SK-N-SH (cell line): ENCODE measurements at regions not wholly inside any gene's neighbourhood (a gene's known extent, or its start where the extent isn't known, plus 50 kb on each side); places are given as distances from the start of the nearest gene placed in this dataset.

Source experiments
- CTCF ChIA-PET: fragments of 300-600, 350-600 bp; formaldehyde crosslinking; extraction: SDS; loops from one replicate; lab custom pipeline; 2021; lab: Yijun Ruan, JAX
- POLR2A ChIA-PET: fragments of 350-600 bp; sonication (Branson Sonifier 250); formaldehyde crosslinking; extraction: SDS; loops from one replicate; lab custom pipeline; 2020; ENCODE audit warnings: antibody characterized with exemption, inconsistent platforms; lab: Yijun Ruan, JAX
- DNase-seq: peaks from one replicate; pipeline ENCODE4 v3.0.0; 2012
- H2AFZ ChIP-seq: fragments of 200-600 bp; sonication (generic); 2 replicates; pipeline ENCODE4 v1.8.1; 2016; ENCODE audit warnings: antibody characterized with exemption, mild to moderate bottlenecking, low read depth
- H3F3A ChIP-seq: fragments of 200-600 bp; sonication (generic); replicated peaks from 2 replicates; pipeline ENCODE3; 2016; ENCODE audit warnings: antibody characterized with exemption, mild to moderate bottlenecking; ENCODE audit not compliant: insufficient read depth
- H3K27ac ChIP-seq, 2 experiments: fragments of 200-500 bp in 1 of 2; fragments of 200-600 bp in 1 of 2; sonication (Bioruptor generic) in 1 of 2; sonication (generic), shearing (Covaris generic) in 1 of 2; 2 replicates each; pipeline versions ENCODE4 v1.5.1 to v1.6.1; 2014 to 2016; ENCODE audit warnings: low read depth in 2 of 2, inconsistent platforms in 1 of 2, low read length in 1 of 2, mild to moderate bottlenecking in 1 of 2, mixed read lengths in 1 of 2
- H3K27me3 ChIP-seq: fragments of 200-600 bp; sonication (generic), shearing (Covaris generic); 2 replicates; pipeline ENCODE4 v1.6.1; 2016; ENCODE audit warnings: mixed run types; ENCODE audit not compliant: insufficient read depth
- H3K36me3 ChIP-seq, 2 experiments: fragments of 200-500 bp in 1 of 2; fragments of 200-600 bp in 1 of 2; sonication (Bioruptor generic) in 1 of 2; sonication (generic) in 1 of 2; replicated peaks in 1 of 2; 2 replicates each; pipeline versions ENCODE3 to v1.5.1; 2014 to 2016; ENCODE audit warnings: low read length in 1 of 2, mild to moderate bottlenecking in 1 of 2; ENCODE audit not compliant: insufficient read depth in 2 of 2, control insufficient read depth in 1 of 2
- H3K4me1 ChIP-seq, 2 experiments: fragments of 200-500 bp in 1 of 2; fragments of 200-600 bp in 1 of 2; sonication (Bioruptor generic) in 1 of 2; sonication (generic), shearing (Covaris generic) in 1 of 2; 2 replicates each; pipeline versions ENCODE4 v1.5.1 to v1.6.1; 2014 to 2016; ENCODE audit warnings: low read depth in 1 of 2, low read length in 1 of 2, mixed run types in 1 of 2; ENCODE audit not compliant: insufficient read depth in 2 of 2, control insufficient read depth in 1 of 2
- H3K4me2 ChIP-seq: fragments of 200-600 bp; sonication (generic), shearing (Covaris generic); 2 replicates; pipeline ENCODE4 v1.6.1; 2017; ENCODE audit warnings: mixed run types
- H3K4me3 ChIP-seq, 2 experiments: fragments of 200-500 bp in 1 of 2; fragments of 200-600 bp in 1 of 2; sonication (Bioruptor generic) in 1 of 2; sonication (generic), shearing (Covaris generic) in 1 of 2; 2 replicates each; pipeline versions ENCODE4 v1.5.1 to v1.8.1; 2014 to 2016; ENCODE audit warnings: low read depth in 2 of 2, inconsistent platforms in 1 of 2, low read length in 1 of 2, mild to moderate bottlenecking in 1 of 2, mixed read lengths in 1 of 2, moderate library complexity in 1 of 2
- H3K79me2 ChIP-seq: fragments of 200-600 bp; sonication (generic); 2 replicates; pipeline ENCODE4 v1.8.1; 2017; ENCODE audit warnings: mild to moderate bottlenecking; ENCODE audit not compliant: insufficient read depth
- H3K9ac ChIP-seq: fragments of 200-600 bp; sonication (generic); 2 replicates; pipeline ENCODE4 v1.6.1; 2017; ENCODE audit warnings: mixed run types
- H3K9me2 ChIP-seq: fragments of 200-600 bp; sonication (generic); 2 replicates; pipeline ENCODE4 v1.6.1; 2017; ENCODE audit warnings: mixed run types
- H3K9me3 ChIP-seq: fragments of 200-600 bp; sonication (generic); 2 replicates; pipeline ENCODE4 v1.6.1; 2017; ENCODE audit warnings: mixed run types, mild to moderate bottlenecking, moderate library complexity
- H4K20me1 ChIP-seq: fragments of 200-600 bp; sonication (generic); 2 replicates; pipeline ENCODE4 v1.6.1; 2017; ENCODE audit warnings: mild to moderate bottlenecking, mixed run types; ENCODE audit not compliant: insufficient read depth
- CHD2 ChIP-seq: fragments of 150-350 bp; IDR thresholded peaks from 2 replicates; pipeline ENCODE4 v1.6.1; 2018; ENCODE audit warnings: low read length; ENCODE audit not compliant: partially characterized antibody
- FOSL2 ChIP-seq: IDR thresholded peaks from 2 replicates; pipeline ENCODE4 v1.4.0; 2012; ENCODE audit warnings: low read depth, mild to moderate bottlenecking, moderate library complexity, borderline replicate concordance
- GATA2 ChIP-seq: sonication (generic); formaldehyde crosslinking; IDR thresholded peaks from 2 replicates; pipeline ENCODE4 v1.5.0; 2020; ENCODE audit warnings: mild to moderate bottlenecking, missing genetic modification reagents
- POLR2AphosphoS5 ChIP-seq: IDR thresholded peaks from 2 replicates; pipeline ENCODE4 v1.6.1; 2012; ENCODE audit warnings: low read depth, low read length
- RAD21 ChIP-seq: IDR thresholded peaks from 2 replicates; pipeline ENCODE4 v1.6.1; 2012; ENCODE audit warnings: mild to moderate bottlenecking, low read length
- RCOR1 ChIP-seq: fragments of 150-350 bp; IDR thresholded peaks from 2 replicates; pipeline ENCODE4 v1.6.1; 2017; ENCODE audit warnings: antibody characterized with exemption, low read length
- RXRA ChIP-seq: IDR thresholded peaks from 2 replicates; pipeline ENCODE4 v1.4.0; 2012; ENCODE audit warnings: low read depth, mild to moderate bottlenecking, borderline replicate concordance
- SIN3A ChIP-seq: IDR thresholded peaks from 2 replicates; pipeline ENCODE4 v1.6.1; 2012; ENCODE audit warnings: low read depth, mild to moderate bottlenecking, low read length, moderate library complexity, borderline replicate concordance
- TEAD4 ChIP-seq: IDR thresholded peaks from 2 replicates; pipeline ENCODE4 v1.4.0; 2012; ENCODE audit warnings: mild to moderate bottlenecking, borderline replicate concordance; ENCODE audit not compliant: insufficient read depth
- WGBS: methylation state at CpG from one replicate; pipeline ENCODE4 v1.1.6; 2017; ENCODE audit warnings: low lambda C conversion rate; 5-methylcytosine and 5-hydroxymethylcytosine counted together
- TF ChIP-seq, protein P1 (sequence below): fragments of 150-350 bp; IDR thresholded peaks from 2 replicates; pipeline ENCODE4 v1.6.1; 2017; ENCODE audit warnings: antibody characterized with exemption, low read length, low read depth, borderline replicate concordance

DNA sequence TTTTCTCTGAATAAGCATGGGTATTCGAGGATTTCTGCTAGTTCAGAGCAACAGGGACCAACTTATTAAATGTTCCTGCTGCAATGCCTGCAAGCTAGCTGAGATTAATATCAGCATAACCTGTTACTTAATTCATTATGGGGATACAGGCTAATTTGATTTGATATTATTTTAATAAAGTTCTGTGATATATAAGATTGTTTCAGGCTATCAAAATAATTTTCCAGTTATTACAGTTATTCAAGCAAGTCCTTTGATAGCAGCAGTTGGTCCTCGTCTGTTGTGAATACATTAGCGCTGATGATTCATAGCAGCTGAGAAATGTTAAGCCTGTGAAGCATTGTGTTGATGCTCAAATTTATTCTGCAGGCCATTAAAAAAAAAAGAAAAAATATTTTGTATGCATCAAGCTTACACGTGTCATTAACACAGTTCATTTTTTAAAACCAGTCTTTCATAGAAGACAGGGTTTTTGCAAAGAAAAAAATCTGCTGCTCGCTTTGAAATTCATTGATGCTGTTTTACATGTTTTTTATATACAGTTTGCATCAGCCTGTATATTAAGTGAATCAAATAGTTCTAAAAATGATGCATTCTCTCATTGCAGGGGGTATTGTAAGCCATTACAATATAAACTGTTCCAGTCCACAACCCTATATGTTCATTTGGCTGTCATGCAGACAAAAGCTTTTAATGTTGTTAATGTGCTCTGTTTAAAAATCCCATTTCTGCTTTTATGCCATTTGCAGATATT is 482.5 kb downstream of the BCL11A start:
- DNase-seq: no peak
- H3K4me2 ChIP-seq: no peak overlapping the region
- no peak overlapping the region for H3K4me3 ChIP-seq
- WGBS: 18% methylated on average over 5 of the region's 5 CpGs
- ChIA-PET POLR2A (no interaction called here), CTCF (interaction anchor here (0.7 to 0.8 kb wide), 2 partner anchors 10 to 461 kb away, joined by 3 read pairs; no protein-coding TSS in a partner anchor)
- no peaks in the 10 kb centered on the region for H3K79me2 ChIP-seq
- H4K20me1 ChIP-seq: no peaks in the 10 kb centered on the region
- peaks cover 0 to 3% of the 10 kb centered on the region in 2 experiments; a peak in 2 of 4 replicates for H3K4me1 ChIP-seq
- H3K9ac ChIP-seq: no peak overlapping the region
- H3K9me3 ChIP-seq: no peaks in the 10 kb centered on the region
- no peaks in the 10 kb centered on the region for H3K27me3 ChIP-seq
- H3K27ac ChIP-seq: no peak overlapping the region
- peak; percentile 41; the same call in 1 of the 2 replicates for TF ChIP-seq RCOR1
- no peak for TF ChIP-seq GATA2
- TF ChIP-seq, all 33 proteins: peak for 1
- Histone ChIP-seq H3K36me3 (no peaks in the 10 kb centered on the region), H3K9me2 (no peaks in the 10 kb centered on the region), H2AFZ (no peak overlapping the region), H3F3A (no peaks in the 10 kb centered on the region)

DNA sequence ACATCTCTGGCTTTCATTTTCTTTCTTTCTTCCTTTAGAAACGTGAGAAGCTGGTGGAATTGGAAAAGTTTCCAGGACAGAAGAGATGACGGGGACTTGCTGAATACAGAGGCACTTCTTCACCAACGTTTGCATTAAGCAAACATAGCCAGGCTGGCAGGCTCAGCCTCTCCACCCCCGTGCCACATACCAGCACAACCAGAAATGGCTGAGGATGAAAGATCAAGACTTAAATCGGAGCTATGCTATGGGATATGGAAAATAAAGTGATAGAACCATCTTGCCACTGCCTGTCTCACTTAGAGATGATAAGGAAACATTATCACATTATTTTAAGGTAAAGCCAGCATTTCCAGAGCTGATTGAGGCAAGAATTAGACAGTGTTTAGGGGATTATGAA is 483.3 kb downstream of the BCL11A start:
- H3K4me3 ChIP-seq: no peak overlapping the region
- H2AFZ ChIP-seq: no peak overlapping the region
- no peak for DNase-seq
- no peak overlapping the region for H3K27ac ChIP-seq
- H3F3A ChIP-seq: no peaks in the 10 kb centered on the region
- POLR2A ChIA-PET: no interaction called here
- H3K27me3 ChIP-seq: no peaks in the 10 kb centered on the region
- no peaks in the 10 kb centered on the region for H4K20me1 ChIP-seq
- TF ChIP-seq RAD21 (no peak), SIN3A (no peak), TEAD4 (no peak), RCOR1 (no peak)
- TF ChIP-seq, all 33 proteins: peak for 0
- WGBS: 9% methylated on average over 5 of the region's 5 CpGs
- no peaks in the 10 kb centered on the region for H3K9me2 ChIP-seq
- peaks cover 0 to 3% of the 10 kb centered on the region in 2 experiments; a peak in 2 of 4 replicates for H3K4me1 ChIP-seq
- H3K36me3 ChIP-seq: no peaks in the 10 kb centered on the region
- CTCF ChIA-PET: interaction anchor here (0.7 kb wide), 1 partner anchor 462 kb away, joined by 3 read pairs; no protein-coding TSS in a partner anchor
- no peaks in the 10 kb centered on the region for H3K9me3 ChIP-seq
- H3K79me2 ChIP-seq: no peaks in the 10 kb centered on the region
- H3K9ac ChIP-seq: no peak overlapping the region
- no peak overlapping the region for H3K4me2 ChIP-seq

DNA sequence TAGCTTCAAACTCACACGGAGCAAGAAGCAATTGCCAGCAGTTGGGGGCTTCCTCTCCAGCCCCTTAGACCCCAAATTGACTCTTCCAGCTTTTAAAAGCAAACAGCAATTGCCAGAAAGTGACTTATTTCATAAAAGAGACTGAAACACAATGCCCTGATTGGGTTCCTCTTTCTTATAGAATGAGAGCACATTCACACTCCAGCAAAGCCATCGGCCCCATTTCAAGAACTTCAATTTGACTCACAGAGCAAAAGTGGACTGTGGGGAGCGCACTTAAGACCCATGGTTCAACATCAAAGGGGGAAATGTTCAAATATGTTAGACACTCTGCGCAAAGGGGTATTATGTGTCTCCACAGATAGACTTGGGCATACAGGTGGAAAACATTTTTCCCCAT is 484.7 kb downstream of the BCL11A start:
- no peaks in the 10 kb centered on the region for H3K27me3 ChIP-seq
- no peak for TF ChIP-seq POLR2AphosphoS5
- no peak for TF ChIP-seq FOSL2
- TF ChIP-seq, protein P1, sequence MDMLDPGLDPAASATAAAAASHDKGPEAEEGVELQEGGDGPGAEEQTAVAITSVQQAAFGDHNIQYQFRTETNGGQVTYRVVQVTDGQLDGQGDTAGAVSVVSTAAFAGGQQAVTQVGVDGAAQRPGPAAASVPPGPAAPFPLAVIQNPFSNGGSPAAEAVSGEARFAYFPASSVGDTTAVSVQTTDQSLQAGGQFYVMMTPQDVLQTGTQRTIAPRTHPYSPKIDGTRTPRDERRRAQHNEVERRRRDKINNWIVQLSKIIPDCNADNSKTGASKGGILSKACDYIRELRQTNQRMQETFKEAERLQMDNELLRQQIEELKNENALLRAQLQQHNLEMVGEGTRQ: no peak
- TF ChIP-seq CHD2: no peak
- TF ChIP-seq RXRA: no peak
- H3K9me3 ChIP-seq: no peaks in the 10 kb centered on the region
- H2AFZ ChIP-seq: no peak overlapping the region
- peaks cover 0 to 8% of the 10 kb centered on the region in 2 experiments; a peak in 2 of 4 replicates for H3K4me1 ChIP-seq
- no peak for DNase-seq
- H3K4me3 ChIP-seq: no peak overlapping the region
- WGBS: 35% methylated on average over 4 of the region's 4 CpGs
- H3F3A ChIP-seq: no peaks in the 10 kb centered on the region
- ChIA-PET POLR2A (no interaction called here), CTCF (no interaction called here)
- H3K4me2 ChIP-seq: no peak overlapping the region
- no peaks in the 10 kb centered on the region for H3K79me2 ChIP-seq
- no peak overlapping the region for H3K27ac ChIP-seq
- H3K9ac ChIP-seq: no peak overlapping the region
- no peaks in the 10 kb centered on the region for H3K9me2 ChIP-seq
- H3K36me3 ChIP-seq: no peaks in the 10 kb centered on the region
- H4K20me1 ChIP-seq: no peaks in the 10 kb centered on the region
